ENCODE measurements at regions not wholly inside any gene's neighbourhood (a gene's known extent, or its start where the extent isn't known, plus 50 kb on each side); places are given as distances from the start of the nearest gene placed in this dataset.

- Histone ChIP-seq H3K4me1 (ENCODE audit: insufficient read depth, low read length) (no peaks in the 10 kb centered on the region), H4K8ac (replicated peaks; ENCODE audit: insufficient read length, low read depth, low read length) (no peak overlapping the region), H3K27me3 (ENCODE audit: insufficient read depth, low read length) (no peaks in the 10 kb centered on the region), H2AFZ (ENCODE audit: low read length) (no peak overlapping the region), H3K18ac (ENCODE audit: insufficient read length, low read depth, low read length) (no peak overlapping the region), H4K5ac (ENCODE audit: insufficient read length, low read depth, low read length) (no peak overlapping the region), H3K4me2 (ENCODE audit: insufficient read depth, insufficient read length, low read length) (no peak overlapping the region), H3K23me2 (ENCODE audit: insufficient read length, low read depth, low read length, poor library complexity, severe bottlenecking) (no peaks in the 10 kb centered on the region), H4K91ac (ENCODE audit: insufficient read length, low read depth, low read length) (no peak overlapping the region), H3K56ac (ENCODE audit: insufficient read length, low read depth, low read length) (no peak overlapping the region), H3T11ph (ENCODE audit: low read length) (no peak overlapping the region), H2AK5ac (ENCODE audit: insufficient read length, low read length) (no peak overlapping the region), H2BK12ac (ENCODE audit: insufficient read length, low read depth, low read length) (no peak overlapping the region), H3K79me2 (ENCODE audit: insufficient read depth, low read length) (no peaks in the 10 kb centered on the region), H3K23ac (ENCODE audit: insufficient read length, low read depth, low read length) (no peak overlapping the region), H2BK20ac (ENCODE audit: low read depth, low read length, poor library complexity, severe bottlenecking) (no peak overlapping the region), H2BK15ac (ENCODE audit: low read depth, low read length) (no peak overlapping the region), H4K20me1 (ENCODE audit: control insufficient read depth, insufficient read depth, insufficient read length) (no peaks in the 10 kb centered on the region), H3K14ac (ENCODE audit: insufficient read depth, low read length) (no peak overlapping the region), H3K9ac (ENCODE audit: extremely low read depth, insufficient read length, low read length) (no peak overlapping the region), H2BK5ac (ENCODE audit: insufficient read length, low read length) (no peak overlapping the region), H3K27ac (ENCODE audit: insufficient read length, low read depth, low read length) (no peak overlapping the region), H3K79me1 (ENCODE audit: insufficient read depth, low read depth, low read length, poor library complexity, severe bottlenecking) (no peaks in the 10 kb centered on the region), H2BK120ac (ENCODE audit: low read depth, low read length, poor library complexity, severe bottlenecking) (no peak overlapping the region), H3K4ac (ENCODE audit: low read depth, low read length) (no peak overlapping the region), H3K9me3 (ENCODE audit: control insufficient read depth, low read depth, low read length) (no peaks in the 10 kb centered on the region)
- no peaks in the 10 kb centered on the region for H3K27me3 Mint-ChIP-seq (ENCODE audit: low read depth)
- DNase-seq = no peak
- TF ChIP-seq CTCF (conservative IDR thresholded peaks at IDR 0.05) = no peak
- no peak overlapping the region for H3K4me3 Mint-ChIP-seq
- no peak overlapping the region for H3K27ac Mint-ChIP-seq
- WGBS (ENCODE audit: extremely low coverage, insufficient read length, low lambda C conversion rate) = no CpG with 5 or more reads among the region's 2 CpGs
- no peaks in the 10 kb centered on the region; a peak in 1 of 7 replicates for H3K36me3 Mint-ChIP-seq (ENCODE audit: insufficient read depth in 1 of 3, low read depth in 3 of 3)
- no peaks in the 10 kb centered on the region for H3K9me3 Mint-ChIP-seq
- no peaks in the 10 kb centered on the region for H3K4me1 Mint-ChIP-seq
Observed at GRCh38 chr3:104738271-104738670, 628.4 kb upstream of the ALCAM start.
